ENCODE measurements at regions not wholly inside any gene's neighbourhood (a gene's known extent, or its start where the extent isn't known, plus 50 kb on each side); places are given as distances from the start of the nearest gene placed in this dataset.

GRCh38 chr3:104447681-104448080, 919.0 kb upstream of the ALCAM start:
- DNase-seq, result no peak

GRCh38 chr3:104452697-104453096, 914.0 kb upstream of the ALCAM start:
- no peak for DNase-seq

GRCh38 chr3:104458657-104459056, 908.1 kb upstream of the ALCAM start:
- no peak for DNase-seq

- DNase-seq, result no peak
Observed at GRCh38 chr3:104460477-104461406, 906.0 kb upstream of the ALCAM start.

- no peak for DNase-seq
Observed at GRCh38 chr3:104461431-104461830, 905.3 kb upstream of the ALCAM start.

- no peak for DNase-seq
Observed at GRCh38 chr3:104472221-104472620, 894.5 kb upstream of the ALCAM start.

- no peak for DNase-seq
Observed at GRCh38 chr3:104474011-104474410, 892.7 kb upstream of the ALCAM start.

GRCh38 chr3:104503022-104503421, 863.7 kb upstream of the ALCAM start:
- DNase-seq, result no peak

GRCh38 chr3:104510131-104510849, 856.4 kb upstream of the ALCAM start:
- no peak for DNase-seq

- DNase-seq, result no peak
Observed at GRCh38 chr3:104514371-104514770, 852.3 kb upstream of the ALCAM start.

- no peak for DNase-seq
Observed at GRCh38 chr3:104514776-104515175, 851.9 kb upstream of the ALCAM start.

- DNase-seq, result no peak
Observed at GRCh38 chr3:104519068-104519467, 847.6 kb upstream of the ALCAM start.

GRCh38 chr3:104519468-104520227, 847.1 kb upstream of the ALCAM start:
- DNase-seq, result no peak

- no peak for DNase-seq
Observed at GRCh38 chr3:104520228-104520655, 846.5 kb upstream of the ALCAM start.

GRCh38 chr3:104521606-104522336, 844.9 kb upstream of the ALCAM start:
- no peak for DNase-seq

GRCh38 chr3:104523136-104523535, 843.6 kb upstream of the ALCAM start:
- DNase-seq, result no peak

- no peak for DNase-seq
Observed at GRCh38 chr3:104526901-104527401, 839.8 kb upstream of the ALCAM start.

GRCh38 chr3:104530934-104531333, 835.8 kb upstream of the ALCAM start:
- DNase-seq, result no peak

- DNase-seq, result no peak
Observed at GRCh38 chr3:104536715-104537114, 830.0 kb upstream of the ALCAM start.

GRCh38 chr3:104537323-104537722, 829.4 kb upstream of the ALCAM start:
- DNase-seq, result no peak

- DNase-seq, result no peak
Observed at GRCh38 chr3:104546301-104546700, 820.4 kb upstream of the ALCAM start.

- no peak for DNase-seq
Observed at GRCh38 chr3:104547031-104547430, 819.7 kb upstream of the ALCAM start.
